NCI-H1694 (cell line): ENCODE measurements at regions not wholly inside any gene's neighbourhood (a gene's known extent, or its start where the extent isn't known, plus 50 kb on each side); places are given as distances from the start of the nearest gene placed in this dataset.

Experiments used
- DNase-seq: peaks from one replicate; lab custom pipeline; 2025; lab: John Stamatoyannopoulos, UW

- DNase-seq, result no peak
Observed at GRCh38 chr4:180734753-180735432, 1508.3 kb upstream of the TENM3 start.

GRCh38 chr4:180741703-180742102 lies 1501.5 kb upstream of the TENM3 start:
- no peak for DNase-seq

GRCh38 chr4:180745019-180745418 lies 1498.2 kb upstream of the TENM3 start:
- DNase-seq, result no peak

GRCh38 chr4:180751009-180751408 lies 1492.2 kb upstream of the TENM3 start:
- DNase-seq, result no peak

- no peak for DNase-seq
Observed at GRCh38 chr4:180757927-180758326, 1485.3 kb upstream of the TENM3 start.

GRCh38 chr4:180766045-180766444 lies 1477.2 kb upstream of the TENM3 start:
- DNase-seq, result no peak

GRCh38 chr4:180766944-180767729 lies 1476.1 kb upstream of the TENM3 start:
- no peak for DNase-seq

- no peak for DNase-seq
Observed at GRCh38 chr4:180768610-180769009, 1474.6 kb upstream of the TENM3 start.

GRCh38 chr4:180769791-180770190 lies 1473.4 kb upstream of the TENM3 start:
- DNase-seq, result no peak

- DNase-seq, result no peak
Observed at GRCh38 chr4:180770265-180770664, 1472.9 kb upstream of the TENM3 start.

- no peak for DNase-seq
Observed at GRCh38 chr4:180784940-180785339, 1458.3 kb upstream of the TENM3 start.

GRCh38 chr4:180788729-180789128 lies 1454.5 kb upstream of the TENM3 start:
- no peak for DNase-seq

GRCh38 chr4:180789929-180790328 lies 1453.3 kb upstream of the TENM3 start:
- DNase-seq, result no peak

GRCh38 chr4:180790471-180790870 lies 1452.7 kb upstream of the TENM3 start:
- DNase-seq, result no peak

- DNase-seq, result no peak
Observed at GRCh38 chr4:180792541-180792940, 1450.7 kb upstream of the TENM3 start.

- DNase-seq, result no peak
Observed at GRCh38 chr4:180794333-180794732, 1448.9 kb upstream of the TENM3 start.

- DNase-seq, result no peak
Observed at GRCh38 chr4:180798036-180798577, 1445.1 kb upstream of the TENM3 start.

- no peak for DNase-seq
Observed at GRCh38 chr4:180799798-180800197, 1443.4 kb upstream of the TENM3 start.

- no peak for DNase-seq
Observed at GRCh38 chr4:180805101-180805500, 1438.1 kb upstream of the TENM3 start.

- DNase-seq, result no peak
Observed at GRCh38 chr4:180808862-180809261, 1434.3 kb upstream of the TENM3 start.

GRCh38 chr4:180809439-180809838 lies 1433.8 kb upstream of the TENM3 start:
- DNase-seq, result no peak

- no peak for DNase-seq
Observed at GRCh38 chr4:180810581-180810980, 1432.6 kb upstream of the TENM3 start.

GRCh38 chr4:180811556-180811955 lies 1431.6 kb upstream of the TENM3 start:
- DNase-seq, result no peak
